COR-L47 (cell line): ENCODE measurements at regions not wholly inside any gene's neighbourhood (a gene's known extent, or its start where the extent isn't known, plus 50 kb on each side); places are given as distances from the start of the nearest gene placed in this dataset.
"Not testable (repeated sequence)": the region's sequence is repeated elsewhere in the genome, so short reads cannot be mapped to it uniquely, and the experiment has no call there.

Source experiments
- DNase-seq: peaks from one replicate; lab custom pipeline; 2025; lab: John Stamatoyannopoulos, UW

- DNase-seq, result no peak
Observed at GRCh38 chr16:54879681-54880080, 51.0 kb upstream of the IRX5 start.

DNA sequence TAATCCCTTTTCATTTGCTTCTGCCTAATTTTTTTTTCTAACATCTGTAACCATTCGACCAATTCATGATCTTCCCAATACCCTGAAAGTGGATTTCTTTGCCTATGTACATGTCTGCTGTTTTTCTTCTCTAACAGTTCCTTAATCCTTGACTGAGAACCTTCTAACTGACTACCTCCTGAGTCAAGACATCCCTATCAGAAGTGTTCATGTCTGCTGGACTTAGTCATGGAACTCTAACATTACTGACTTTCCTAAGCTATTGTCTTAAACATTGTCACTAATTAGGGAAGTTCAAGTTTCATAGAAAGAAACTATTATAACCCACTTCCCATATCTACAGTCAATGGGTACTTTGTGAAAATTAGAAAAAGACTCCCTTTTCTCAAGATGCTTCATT is 52.4 kb upstream of the IRX5 start:
- DNase-seq, result no peak

DNA sequence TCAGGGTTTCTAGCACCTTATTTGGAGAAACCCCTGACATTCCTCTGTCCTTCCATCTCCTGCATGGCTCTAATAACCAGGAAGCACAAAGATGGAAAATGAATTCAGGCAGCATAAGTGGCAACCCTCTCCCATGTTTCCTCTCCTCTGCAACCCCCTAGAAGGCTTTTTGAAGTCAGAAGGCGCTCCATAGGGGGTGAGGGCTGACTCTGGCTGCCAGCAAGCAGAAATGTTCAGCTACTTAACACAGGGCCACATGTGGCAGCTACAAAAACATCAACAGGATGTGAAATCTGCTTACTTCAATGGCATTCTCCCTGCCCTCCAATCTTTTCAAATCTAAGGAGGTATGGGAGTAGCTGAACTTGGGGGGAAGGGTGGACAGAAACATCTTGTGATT is 55.2 kb upstream of the IRX5 start:
- no peak for DNase-seq

DNA sequence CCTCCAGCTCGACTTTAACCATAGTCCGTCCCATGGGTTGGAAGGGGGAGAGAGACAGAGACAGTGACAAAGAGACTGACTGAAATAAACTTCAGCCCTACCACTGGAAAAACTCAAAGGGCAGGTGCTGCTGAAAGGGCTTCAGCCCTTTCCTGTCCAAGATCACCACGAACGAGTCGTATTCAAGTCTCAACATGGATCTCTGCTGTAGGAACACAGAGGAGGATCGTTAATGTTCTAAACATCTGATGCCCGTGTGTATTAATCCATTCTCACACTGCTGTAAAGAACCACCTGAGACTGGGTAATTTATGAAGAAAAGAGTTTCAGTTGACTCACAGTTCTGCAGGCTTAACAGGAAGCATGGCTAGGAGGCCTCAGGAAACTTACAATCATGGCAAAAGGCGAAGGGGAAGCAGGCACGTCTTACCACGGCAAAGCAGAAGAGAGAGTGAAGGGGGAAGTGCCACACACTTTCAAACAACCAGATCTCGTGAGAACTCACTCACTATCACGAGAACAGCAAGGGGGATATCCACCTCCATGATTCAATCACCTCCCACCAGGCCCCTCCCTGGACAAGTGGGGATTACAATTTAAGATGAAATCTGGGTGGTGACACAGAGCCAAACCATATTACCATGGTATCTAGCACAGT is 56.8 kb upstream of the IRX5 start:
- not testable (repeated sequence) for DNase-seq

DNA sequence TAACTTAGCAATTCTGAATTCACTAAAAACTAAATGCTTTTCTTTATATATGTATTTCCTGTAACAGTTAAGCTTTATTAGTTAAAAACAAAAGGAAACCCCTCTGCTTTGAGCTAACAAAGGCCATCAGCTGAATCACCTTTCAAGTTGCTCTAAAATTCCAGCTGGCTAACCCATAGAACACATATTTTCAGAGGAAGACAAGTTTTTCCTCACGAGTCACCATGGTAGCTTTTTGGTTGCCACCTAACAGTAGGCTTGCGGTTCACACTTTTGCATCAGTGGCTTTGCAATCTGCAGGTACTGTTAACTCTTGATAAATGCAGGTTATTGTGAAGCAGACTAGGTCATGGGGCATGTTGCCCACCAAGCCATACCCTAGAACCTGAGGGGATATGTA is 57.6 kb upstream of the IRX5 start:
- DNase-seq, result no peak

DNA sequence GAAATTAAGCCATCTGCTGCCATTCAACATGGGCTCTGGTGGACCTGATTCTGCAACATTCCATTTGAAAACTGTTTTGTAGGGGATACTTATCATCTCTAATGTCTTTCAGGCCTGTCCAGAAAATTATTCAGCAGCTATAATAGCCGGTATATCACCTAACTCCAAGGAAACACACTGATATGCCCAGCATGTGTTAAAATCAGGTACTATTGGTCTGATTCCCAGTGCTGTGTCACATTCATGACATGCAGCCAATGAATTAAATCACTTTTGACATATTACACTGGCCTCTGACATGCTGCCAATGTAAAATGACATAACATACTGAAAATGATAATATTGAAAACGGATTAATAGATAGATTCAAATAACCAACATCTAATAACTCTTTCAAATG is 60.5 kb upstream of the IRX5 start:
- DNase-seq, result no peak

GRCh38 chr16:54867302-54867832 is 63.3 kb upstream of the IRX5 start:
- no peak for DNase-seq

- no peak for DNase-seq
Observed at GRCh38 chr16:54862529-54862928, 68.1 kb upstream of the IRX5 start.

DNA sequence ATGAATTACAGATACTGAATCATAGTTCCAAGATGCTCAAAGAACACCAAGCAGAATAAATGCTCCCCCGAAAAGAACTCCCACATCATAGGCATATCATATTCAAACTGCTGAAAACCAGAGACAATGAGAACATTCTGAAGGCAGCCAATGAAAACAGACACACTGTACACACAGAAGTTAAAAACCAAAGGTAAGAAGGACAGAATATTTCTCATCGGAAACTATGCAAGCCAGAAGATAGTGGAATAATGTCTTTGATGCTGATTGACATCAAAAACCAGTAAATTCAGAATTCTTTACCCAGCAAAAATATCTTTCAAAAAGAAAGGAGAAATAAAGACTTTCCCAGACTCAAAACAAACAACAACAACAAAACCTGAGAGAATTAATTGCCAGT is 73.8 kb upstream of the IRX5 start:
- no peak for DNase-seq

GRCh38 chr16:54847609-54848008 is 83.1 kb upstream of the IRX5 start:
- no peak for DNase-seq

DNA sequence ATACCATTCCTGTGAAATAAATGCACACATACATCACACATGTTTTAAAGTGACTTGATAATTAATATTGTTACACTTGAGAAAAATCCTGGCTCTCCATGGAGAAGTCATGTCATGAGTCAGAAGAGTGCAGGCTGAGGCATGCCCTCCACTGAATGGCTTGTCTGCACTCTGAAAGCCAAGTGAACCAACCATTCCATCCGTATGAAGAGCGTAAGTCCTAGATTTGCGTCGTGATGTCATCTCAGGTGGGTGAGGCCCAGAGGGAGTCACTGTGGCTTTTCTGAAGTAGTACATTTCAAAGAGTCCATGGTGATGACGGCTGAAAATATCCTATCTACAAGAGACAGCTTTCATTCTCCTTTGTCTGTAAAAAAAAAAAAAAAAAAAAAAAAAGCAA is 83.5 kb upstream of the IRX5 start:
- no peak for DNase-seq

DNA sequence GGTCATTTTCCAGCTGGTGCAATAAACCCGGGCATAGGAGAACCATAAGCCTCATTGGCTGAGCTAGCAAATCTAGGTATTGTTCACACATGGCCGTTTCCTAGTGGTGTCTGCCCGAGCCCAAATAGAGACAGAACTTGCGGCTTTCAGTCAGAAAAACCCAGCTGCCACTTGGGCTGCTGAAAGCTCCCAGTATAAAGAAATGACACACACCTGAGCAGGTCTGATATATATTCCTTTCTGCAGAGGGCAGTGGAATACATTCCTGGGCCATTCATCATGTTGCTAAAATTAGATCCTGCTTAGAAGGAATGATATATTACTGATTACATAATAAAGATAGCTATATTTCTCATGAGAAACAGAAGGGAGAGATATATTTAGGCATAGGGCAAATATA is 83.9 kb upstream of the IRX5 start:
- DNase-seq, result no peak

GRCh38 chr16:54843424-54843750 is 87.3 kb upstream of the IRX5 start:
- DNase-seq, result no peak

- no peak for DNase-seq
Observed at GRCh38 chr16:54842743-54843423, 87.8 kb upstream of the IRX5 start.

DNA sequence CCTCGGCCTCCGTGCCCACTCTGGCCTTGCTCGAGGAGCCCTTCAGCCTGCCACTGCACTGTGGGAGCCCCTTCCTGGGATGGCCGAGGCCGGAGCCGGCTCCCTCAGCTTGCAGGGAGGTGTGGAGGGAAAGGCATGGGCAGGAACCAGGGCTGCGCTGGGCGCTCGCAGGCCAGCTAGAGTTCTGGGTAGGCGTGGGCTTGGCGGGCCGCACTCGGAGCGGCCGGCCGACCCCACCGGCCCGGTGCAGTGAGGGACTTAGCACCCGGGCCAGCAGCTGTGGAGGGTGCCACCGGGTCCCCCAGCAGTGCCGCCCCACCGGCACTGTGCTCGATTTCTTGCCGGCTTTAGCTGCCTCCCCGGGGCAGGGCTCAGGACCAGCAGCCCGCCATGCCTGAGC is 101.0 kb upstream of the IRX5 start:
- no peak for DNase-seq

DNA sequence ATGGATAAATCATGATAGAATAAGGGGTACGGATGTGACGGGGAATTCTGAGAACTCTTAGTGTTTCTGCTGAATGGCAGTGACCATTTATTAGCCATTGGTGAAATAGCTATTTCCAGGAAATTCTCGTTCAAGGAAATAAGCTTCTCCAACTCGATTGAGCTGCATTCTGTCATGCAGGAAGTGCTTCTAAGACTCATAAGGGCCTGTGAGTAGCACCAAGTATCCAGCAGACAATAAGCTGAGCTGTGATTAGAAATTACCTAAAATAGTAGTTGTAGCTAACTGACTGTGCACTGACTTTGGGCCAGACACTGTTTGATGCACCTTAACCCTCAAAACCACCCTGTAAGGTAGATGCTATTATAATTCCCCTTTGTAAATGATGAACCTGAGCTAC is 107.8 kb upstream of the IRX5 start:
- DNase-seq, result no peak

- DNase-seq, result no peak
Observed at GRCh38 chr16:54822492-54822891, 108.2 kb upstream of the IRX5 start.

DNA sequence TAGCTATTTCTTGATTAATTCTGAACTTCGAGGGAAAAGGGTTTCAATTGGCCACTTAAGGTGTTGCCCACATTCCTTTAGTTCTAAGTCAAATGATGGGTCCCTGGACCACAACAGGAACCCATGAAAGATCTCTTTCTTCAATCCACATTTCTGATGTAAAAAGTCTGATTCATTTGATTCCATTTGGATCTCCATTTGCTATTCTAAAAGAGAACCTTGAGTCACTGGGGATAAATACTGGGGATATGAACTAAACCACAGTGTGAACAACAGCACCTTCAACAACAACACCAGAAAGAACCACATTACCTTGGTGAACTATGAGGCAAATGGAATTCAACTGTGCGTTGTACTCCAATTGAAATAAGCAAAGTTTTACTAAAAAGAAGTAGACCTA is 108.9 kb upstream of the IRX5 start:
- DNase-seq, result no peak

GRCh38 chr16:54817940-54818574 is 112.6 kb upstream of the IRX5 start:
- DNase-seq, result no peak

DNA sequence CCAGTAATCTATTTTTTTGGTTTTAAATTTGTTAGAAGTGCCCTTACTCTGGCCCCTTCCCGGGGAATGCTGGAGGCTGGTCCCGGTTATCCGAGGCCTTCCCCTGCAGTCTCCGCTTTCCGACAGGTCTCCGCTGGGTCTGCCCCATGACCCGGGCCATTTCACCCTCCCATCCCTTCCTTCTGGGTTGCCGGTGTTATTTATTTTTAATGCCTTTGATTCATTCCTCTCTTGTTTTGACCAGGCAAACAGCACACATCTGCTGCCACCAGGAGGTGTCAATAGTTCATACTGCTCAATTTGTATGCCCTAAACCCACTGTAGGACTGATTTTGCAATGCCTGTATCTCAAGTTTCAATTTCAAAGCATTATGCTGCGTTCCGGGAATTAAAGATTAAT is 113.2 kb upstream of the IRX5 start:
- DNase-seq, result peak; percentile 15

DNA sequence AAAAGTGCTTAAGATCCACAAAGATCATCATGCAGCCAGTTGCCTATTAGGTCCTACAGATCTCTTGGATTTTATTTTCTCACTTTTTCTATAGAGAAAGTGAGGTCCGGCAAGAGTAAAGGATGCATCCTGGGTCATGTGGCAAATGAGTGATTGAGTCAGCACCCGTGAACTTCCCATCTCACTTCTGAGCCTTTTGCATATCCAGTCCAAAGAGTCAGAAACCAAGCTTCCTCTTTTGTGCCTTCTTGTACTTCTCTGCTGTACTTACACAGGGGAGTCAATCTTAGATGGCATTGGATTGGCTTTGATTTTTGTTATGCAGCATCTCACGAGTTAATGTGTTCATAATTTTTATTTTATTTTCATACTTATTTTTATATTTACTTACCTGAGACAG is 114.2 kb upstream of the IRX5 start:
- DNase-seq, result no peak

- no peak for DNase-seq
Observed at GRCh38 chr16:54815177-54815576, 115.5 kb upstream of the IRX5 start.

- no peak for DNase-seq
Observed at GRCh38 chr16:54813778-54814177, 116.9 kb upstream of the IRX5 start.

DNA sequence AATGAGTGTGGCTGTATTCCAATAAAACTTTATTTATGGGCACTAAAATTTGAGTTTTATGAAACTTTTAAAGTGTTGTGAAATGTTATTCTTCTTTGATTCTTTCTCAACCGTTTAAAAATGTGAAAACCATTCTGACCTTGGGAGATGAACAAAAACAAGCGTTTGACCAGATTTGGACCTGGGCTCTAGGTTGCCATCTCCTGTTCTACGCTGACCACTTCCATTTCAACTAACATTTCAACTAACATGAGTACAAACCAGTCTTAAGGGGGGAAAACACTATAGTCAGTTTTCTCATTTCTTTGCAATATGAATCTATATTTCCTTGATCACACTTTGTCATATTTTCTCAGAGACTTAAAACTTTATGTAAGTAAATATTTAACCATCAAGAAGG is 118.4 kb upstream of the IRX5 start:
- DNase-seq, result peak; percentile 3
